Activated naive CD4-positive, alpha-beta T cell treated with anti-CD3 and anti-CD28 coated beads, Interleukin-2, amount 50 U/mL, for 24 hours (primary cell): ENCODE measurements at regions not wholly inside any gene's neighbourhood (a gene's known extent, or its start where the extent isn't known, plus 50 kb on each side); places are given as distances from the start of the nearest gene placed in this dataset.
"Not testable (repeated sequence)": the region's sequence is repeated elsewhere in the genome, so short reads cannot be mapped to it uniquely, and the experiment has no call there.

ENCODE experiments used
- H3K27ac Mint-ChIP-seq: one replicate; pipeline ENCODE4 v1.8.0; 2021; ENCODE audit warnings: mild to moderate bottlenecking, mixed read lengths
- H3K27me3 Mint-ChIP-seq: one replicate; pipeline ENCODE4 v1.8.0; 2021; ENCODE audit warnings: mixed read lengths
- H3K36me3 Mint-ChIP-seq: one replicate; pipeline ENCODE4 v1.8.0; 2021; ENCODE audit warnings: mixed read lengths
- H3K4me1 Mint-ChIP-seq: one replicate; pipeline ENCODE4 v1.8.0; 2021; ENCODE audit warnings: mixed read lengths
- H3K4me3 Mint-ChIP-seq: one replicate; pipeline ENCODE4 v1.8.0; 2021; ENCODE audit warnings: mild to moderate bottlenecking, mixed read lengths
- H3K9me3 Mint-ChIP-seq: one replicate; pipeline ENCODE4 v1.8.0; 2021; ENCODE audit warnings: mixed read lengths

GRCh38 chr4:169849456-169849855, 91.7 kb upstream of the HPF1 start:
- H3K27ac Mint-ChIP-seq: no peak overlapping the region
- no peak overlapping the region for H3K4me3 Mint-ChIP-seq
- H3K4me1 Mint-ChIP-seq: no peaks in the 10 kb centered on the region
- no peaks in the 10 kb centered on the region for H3K36me3 Mint-ChIP-seq
- no peaks in the 10 kb centered on the region for H3K9me3 Mint-ChIP-seq
- H3K27me3 Mint-ChIP-seq: peaks cover 9% of the 10 kb centered on the region

GRCh38 chr4:169848018-169848417, 90.3 kb upstream of the HPF1 start:
- no peak overlapping the region for H3K4me3 Mint-ChIP-seq
- no peaks in the 10 kb centered on the region for H3K36me3 Mint-ChIP-seq
- no peaks in the 10 kb centered on the region for H3K9me3 Mint-ChIP-seq
- H3K4me1 Mint-ChIP-seq: no peaks in the 10 kb centered on the region
- H3K27ac Mint-ChIP-seq: peak overlapping the region; percentile 21
- H3K27me3 Mint-ChIP-seq: peaks cover 3% of the 10 kb centered on the region

- no peaks in the 10 kb centered on the region for H3K4me1 Mint-ChIP-seq
- no peaks in the 10 kb centered on the region for H3K9me3 Mint-ChIP-seq
- H3K27me3 Mint-ChIP-seq: no peaks in the 10 kb centered on the region
- no peaks in the 10 kb centered on the region for H3K36me3 Mint-ChIP-seq
- H3K27ac Mint-ChIP-seq: no peak overlapping the region
- H3K4me3 Mint-ChIP-seq: no peak overlapping the region
These were observed 89.4 kb upstream of the HPF1 start for GRCh38 chr4:169847171-169847570.

- H3K27ac Mint-ChIP-seq: no peak overlapping the region
- no peaks in the 10 kb centered on the region for H3K9me3 Mint-ChIP-seq
- H3K4me3 Mint-ChIP-seq: no peak overlapping the region
- H3K4me1 Mint-ChIP-seq: no peaks in the 10 kb centered on the region
- no peaks in the 10 kb centered on the region for H3K27me3 Mint-ChIP-seq
- H3K36me3 Mint-ChIP-seq: no peaks in the 10 kb centered on the region
These were observed 88.7 kb upstream of the HPF1 start for GRCh38 chr4:169846396-169846795.

- H3K4me3 Mint-ChIP-seq: no peak overlapping the region
- H3K4me1 Mint-ChIP-seq: no peaks in the 10 kb centered on the region
- H3K27ac Mint-ChIP-seq: no peak overlapping the region
- no peaks in the 10 kb centered on the region for H3K36me3 Mint-ChIP-seq
- H3K9me3 Mint-ChIP-seq: no peaks in the 10 kb centered on the region
- no peaks in the 10 kb centered on the region for H3K27me3 Mint-ChIP-seq
These were observed 84.0 kb upstream of the HPF1 start for GRCh38 chr4:169841776-169842175.

GRCh38 chr4:169840554-169840953, 82.8 kb upstream of the HPF1 start:
- H3K9me3 Mint-ChIP-seq: no peaks in the 10 kb centered on the region
- H3K27ac Mint-ChIP-seq: no peak overlapping the region
- H3K36me3 Mint-ChIP-seq: no peaks in the 10 kb centered on the region
- no peaks in the 10 kb centered on the region for H3K4me1 Mint-ChIP-seq
- H3K4me3 Mint-ChIP-seq: no peak overlapping the region
- H3K27me3 Mint-ChIP-seq: no peaks in the 10 kb centered on the region

- H3K27me3 Mint-ChIP-seq, H3K4me3 Mint-ChIP-seq, H3K4me1 Mint-ChIP-seq, H3K9me3 Mint-ChIP-seq, H3K27ac Mint-ChIP-seq, H3K36me3 Mint-ChIP-seq: not testable (repeated sequence)
These were observed 70.6 kb upstream of the HPF1 start for GRCh38 chr4:169828329-169828728.

GRCh38 chr4:169826634-169827187, 69.0 kb upstream of the HPF1 start:
- Mint-ChIP-seq H3K36me3 (no peaks in the 10 kb centered on the region), H3K4me1 (peaks cover 10% of the 10 kb centered on the region), H3K27ac (no peak overlapping the region), H3K27me3 (peaks cover 7% of the 10 kb centered on the region), H3K4me3 (no peak overlapping the region), H3K9me3 (no peaks in the 10 kb centered on the region)

- Mint-ChIP-seq H3K9me3 (no peaks in the 10 kb centered on the region), H3K4me1 (peaks cover 11% of the 10 kb centered on the region), H3K27me3 (peaks cover 5% of the 10 kb centered on the region), H3K27ac (no peak overlapping the region), H3K4me3 (no peak overlapping the region), H3K36me3 (no peaks in the 10 kb centered on the region)
These were observed 65.9 kb upstream of the HPF1 start for GRCh38 chr4:169823685-169824084.

- H3K9me3 Mint-ChIP-seq: no peaks in the 10 kb centered on the region
- no peak overlapping the region for H3K4me3 Mint-ChIP-seq
- H3K27ac Mint-ChIP-seq: no peak overlapping the region
- H3K27me3 Mint-ChIP-seq: peaks cover 7% of the 10 kb centered on the region
- no peaks in the 10 kb centered on the region for H3K36me3 Mint-ChIP-seq
- H3K4me1 Mint-ChIP-seq: peaks cover 14% of the 10 kb centered on the region
These were observed 63.7 kb upstream of the HPF1 start for GRCh38 chr4:169821402-169821801.

GRCh38 chr4:169818063-169818679, 60.4 kb upstream of the HPF1 start:
- Mint-ChIP-seq H3K27me3 (peaks cover 7% of the 10 kb centered on the region), H3K4me3 (no peak overlapping the region), H3K36me3 (no peaks in the 10 kb centered on the region), H3K27ac (no peak overlapping the region), H3K4me1 (peaks cover 4% of the 10 kb centered on the region), H3K9me3 (no peaks in the 10 kb centered on the region)

GRCh38 chr4:169815606-169816005, 57.9 kb upstream of the HPF1 start:
- no peak overlapping the region for H3K4me3 Mint-ChIP-seq
- H3K9me3 Mint-ChIP-seq: no peaks in the 10 kb centered on the region
- H3K36me3 Mint-ChIP-seq: no peaks in the 10 kb centered on the region

GRCh38 chr4:169811476-169811875, 53.7 kb upstream of the HPF1 start:
- Mint-ChIP-seq H3K27me3 (no peaks in the 10 kb centered on the region), H3K4me1 (no peaks in the 10 kb centered on the region), H3K36me3 (no peaks in the 10 kb centered on the region), H3K27ac (no peak overlapping the region), H3K9me3 (no peaks in the 10 kb centered on the region), H3K4me3 (no peak overlapping the region)

More at GRCh38 chr4:169815606-169816005, 57.9 kb upstream of the HPF1 start:
- Mint-ChIP-seq H3K27ac (no peak overlapping the region), H3K4me1 (peaks cover 4% of the 10 kb centered on the region), H3K27me3 (peaks cover 5% of the 10 kb centered on the region)

GRCh38 chr4:169810325-169811323, 52.9 kb upstream of the HPF1 start:
- H3K27ac Mint-ChIP-seq: no peak overlapping the region
- H3K9me3 Mint-ChIP-seq: no peaks in the 10 kb centered on the region
- H3K36me3 Mint-ChIP-seq: no peaks in the 10 kb centered on the region
- H3K4me1 Mint-ChIP-seq: no peaks in the 10 kb centered on the region
- H3K4me3 Mint-ChIP-seq: no peak overlapping the region
- peaks cover 2% of the 10 kb centered on the region for H3K27me3 Mint-ChIP-seq

GRCh38 chr4:169807934-169808509, 50.3 kb upstream of the HPF1 start:
- Mint-ChIP-seq H3K36me3 (no peaks in the 10 kb centered on the region), H3K9me3 (no peaks in the 10 kb centered on the region), H3K4me1 (no peaks in the 10 kb centered on the region), H3K4me3 (no peak overlapping the region), H3K27me3 (peaks cover 5% of the 10 kb centered on the region), H3K27ac (no peak overlapping the region)
